ENCODE measurements at regions not wholly inside any gene's neighbourhood (a gene's known extent, or its start where the extent isn't known, plus 50 kb on each side); places are given as distances from the start of the nearest gene placed in this dataset.

GRCh38 chr11:25535467-25536272 is 796.3 kb upstream of the ANO3 start:
- no peak for TF ChIP-seq CTCF (conservative IDR thresholded peaks at IDR 0.05; ENCODE audit: low read depth in 2 of 2)
- TF ChIP-seq REST (IDR thresholded peaks at IDR 0.05; ENCODE audit: unreplicated experiment), result no peak
- no peak for TF ChIP-seq POLR2AphosphoS5 (IDR thresholded peaks at IDR 0.05; ENCODE audit: low read depth)
- no peak for TF ChIP-seq JUNB (IDR thresholded peaks at IDR 0.05; ENCODE audit: unreplicated experiment)
- no peak for TF ChIP-seq STAT1 (IDR thresholded peaks at IDR 0.05; ENCODE audit: unreplicated experiment)
- TF ChIP-seq ZNF331 (CRISPR knock-in tag; IDR thresholded peaks at IDR 0.05; ENCODE audit: low read depth), result no peak
- no peak for TF ChIP-seq EZH2 (IDR thresholded peaks at IDR 0.05; ENCODE audit: low read depth, unreplicated experiment)
- no peak for TF ChIP-seq ETS1 (IDR thresholded peaks at IDR 0.05)

Measured in GM23338 (cell line).